ENCODE measurements at regions not wholly inside any gene's neighbourhood (a gene's known extent, or its start where the extent isn't known, plus 50 kb on each side); places are given as distances from the start of the nearest gene placed in this dataset.

- TF ChIP-seq CTCF (conservative IDR thresholded peaks at IDR 0.05; ENCODE audit: low read length) (no peak), EZH2phosphoT487 (IDR thresholded peaks at IDR 0.05; ENCODE audit: borderline replicate concordance, low read depth, low read length) (no peak)
Observed at GRCh38 chr5:175325681-175326080, 118.3 kb downstream of the DRD1 start.
